Suprapubic skin (tissue), 4 donors: ENCODE measurements at regions not wholly inside any gene's neighbourhood (a gene's known extent, or its start where the extent isn't known, plus 50 kb on each side); places are given as distances from the start of the nearest gene placed in this dataset.

Source experiments
- CTCF ChIP-seq, 2 donors: fragments of 200-600 bp in 1 of 2; fragments of 450-650 bp in 1 of 2; sonication (generic) in 1 of 2; IDR thresholded peaks; one replicate each; pipeline ENCODE4 v1.5.1; 2016 to 2019; ENCODE audit warnings: antibody characterized with exemption in 2 of 2, mild to moderate bottlenecking in 1 of 2, moderate library complexity in 1 of 2
- EP300 ChIP-seq: sonication (generic); formaldehyde crosslinking; IDR thresholded peaks from one replicate; pipeline ENCODE4 v1.6.1; 2017; ENCODE audit warnings: antibody characterized with exemption
- POLR2A ChIP-seq, 2 donors: fragments of 450-650 bp; IDR thresholded peaks; one replicate each; pipeline ENCODE4 v1.6.1; 2017; ENCODE audit warnings: antibody characterized with exemption in 2 of 2, mild to moderate bottlenecking in 2 of 2, moderate library complexity in 2 of 2
- POLR2AphosphoS5 ChIP-seq, 3 donors: sonication (generic); formaldehyde crosslinking; IDR thresholded peaks; one replicate each; pipeline ENCODE4 v1.6.1; 2017; ENCODE audit warnings: antibody characterized with exemption in 3 of 3

GRCh38 chr7:145020454-145020853 is 184.6 kb upstream of the TPK1 start:
- TF ChIP-seq CTCF (IDR thresholded peaks at IDR 0.05) (no peak), POLR2AphosphoS5 (IDR thresholded peaks at IDR 0.05) (no peak), POLR2A (IDR thresholded peaks at IDR 0.05) (no peak), EP300 (no peak)
